ENCODE measurements at regions not wholly inside any gene's neighbourhood (a gene's known extent, or its start where the extent isn't known, plus 50 kb on each side); places are given as distances from the start of the nearest gene placed in this dataset.

GRCh38 chr13:84038001-84038400, 155.7 kb upstream of the SLITRK1 start:
- TF ChIP-seq, protein P1, sequence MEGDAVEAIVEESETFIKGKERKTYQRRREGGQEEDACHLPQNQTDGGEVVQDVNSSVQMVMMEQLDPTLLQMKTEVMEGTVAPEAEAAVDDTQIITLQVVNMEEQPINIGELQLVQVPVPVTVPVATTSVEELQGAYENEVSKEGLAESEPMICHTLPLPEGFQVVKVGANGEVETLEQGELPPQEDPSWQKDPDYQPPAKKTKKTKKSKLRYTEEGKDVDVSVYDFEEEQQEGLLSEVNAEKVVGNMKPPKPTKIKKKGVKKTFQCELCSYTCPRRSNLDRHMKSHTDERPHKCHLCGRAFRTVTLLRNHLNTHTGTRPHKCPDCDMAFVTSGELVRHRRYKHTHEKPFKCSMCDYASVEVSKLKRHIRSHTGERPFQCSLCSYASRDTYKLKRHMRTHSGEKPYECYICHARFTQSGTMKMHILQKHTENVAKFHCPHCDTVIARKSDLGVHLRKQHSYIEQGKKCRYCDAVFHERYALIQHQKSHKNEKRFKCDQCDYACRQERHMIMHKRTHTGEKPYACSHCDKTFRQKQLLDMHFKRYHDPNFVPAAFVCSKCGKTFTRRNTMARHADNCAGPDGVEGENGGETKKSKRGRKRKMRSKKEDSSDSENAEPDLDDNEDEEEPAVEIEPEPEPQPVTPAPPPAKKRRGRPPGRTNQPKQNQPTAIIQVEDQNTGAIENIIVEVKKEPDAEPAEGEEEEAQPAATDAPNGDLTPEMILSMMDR (conservative IDR thresholded peaks at IDR 0.05; ENCODE audit: low read length) = no peak
- no peak for TF ChIP-seq EZH2phosphoT487 (IDR thresholded peaks at IDR 0.05; ENCODE audit: borderline replicate concordance, low read depth, low read length)
